HL-60 (cell line): ENCODE measurements at regions not wholly inside any gene's neighbourhood (a gene's known extent, or its start where the extent isn't known, plus 50 kb on each side); places are given as distances from the start of the nearest gene placed in this dataset.

Experiments
- CTCF ChIP-seq: IDR thresholded peaks from one replicate; pipeline ENCODE4 v1.5.1; 2011; ENCODE audit warnings: low read length, control low read depth, inconsistent platforms; ENCODE audit not compliant: insufficient read depth
- POLR2AphosphoS5 ChIP-seq: IDR thresholded peaks from 2 replicates; pipeline ENCODE4 v1.6.1; 2012; ENCODE audit warnings: low read depth

- TF ChIP-seq CTCF (no peak), POLR2AphosphoS5 (no peak)
Observed at GRCh38 chr10:83142074-83142563, 997.2 kb upstream of the GHITM start.
